H1 (cell line): ENCODE measurements at regions not wholly inside any gene's neighbourhood (a gene's known extent, or its start where the extent isn't known, plus 50 kb on each side); places are given as distances from the start of the nearest gene placed in this dataset.

Source experiments
- CTCF ChIA-PET: fragments of 300-600 bp; sonication (Branson Sonifier 250); formaldehyde crosslinking; loops from one replicate; lab custom pipeline; 2021; ENCODE audit not compliant: partially characterized antibody; lab: Charles Lee
- POLR2A ChIA-PET: fragments of 300-600 bp; sonication (Branson Sonifier 250); formaldehyde crosslinking; loops from one replicate; lab custom pipeline; 2021; ENCODE audit warnings: inconsistent platforms; ENCODE audit not compliant: partially characterized antibody; lab: Charles Lee
- DNase-seq, 2 experiments: peaks; one replicate each; pipeline versions ENCODE4 v3.0.0 to v3.0.0-alpha.2; 2010 to 2022; ENCODE audit warnings: low spot score in 2 of 2, low read depth in 1 of 2, mixed read lengths in 1 of 2
- FAIRE-seq: peaks from 2 replicates; lab custom pipeline; 2011; peaks lifted over from hg19 to GRCh38; lab: Jason Lieb, UNC
- H2AFZ ChIP-seq: 2 replicates; pipeline ENCODE4 v1.8.1; 2012; ENCODE audit warnings: low read length, inconsistent platforms
- H2AK5ac ChIP-seq: 2 replicates; pipeline ENCODE4 v1.6.1; 2013; ENCODE audit warnings: low read depth, low read length
- H2BK120ac ChIP-seq: replicated peaks from 2 replicates; pipeline ENCODE3; 2013; ENCODE audit warnings: low read depth, low read length, inconsistent platforms
- H2BK12ac ChIP-seq: 2 replicates; pipeline ENCODE4 v1.6.1; 2013; ENCODE audit warnings: low read depth, low read length
- H2BK15ac ChIP-seq: 2 replicates; pipeline ENCODE4 v1.6.1; 2013; ENCODE audit warnings: low read length
- H2BK20ac ChIP-seq: 2 replicates; pipeline ENCODE4 v1.6.1; 2013; ENCODE audit warnings: low read length
- H2BK5ac ChIP-seq: 2 replicates; pipeline ENCODE4 v1.6.1; 2013; ENCODE audit warnings: low read depth, low read length
- H3K14ac ChIP-seq: 2 replicates; pipeline ENCODE4 v1.6.1; 2013; ENCODE audit warnings: inconsistent platforms; ENCODE audit not compliant: insufficient read length
- H3K18ac ChIP-seq: 2 replicates; pipeline ENCODE4 v1.6.1; 2013; ENCODE audit warnings: low read length; ENCODE audit errors: extremely low read depth
- H3K23ac ChIP-seq: 2 replicates; pipeline ENCODE4 v1.6.1; 2013; ENCODE audit warnings: inconsistent platforms; ENCODE audit not compliant: insufficient read length
- H3K23me2 ChIP-seq: 2 replicates; pipeline ENCODE4 v1.6.1; 2013; ENCODE audit warnings: low read depth, low read length
- H3K27ac ChIP-seq: 2 replicates; pipeline ENCODE4 v1.6.1; 2011; ENCODE audit warnings: low read depth, low read length, inconsistent platforms
- H3K27me3 ChIP-seq, 4 experiments: replicated peaks in 1 of 4; 1 replicate in 1 of 4; 2 replicates in 3 of 4; pipeline versions ENCODE4 v1.6.1 to v1.8.1; 2011 to 2013; ENCODE audit warnings: low read length in 3 of 4, mild to moderate bottlenecking in 3 of 4, inconsistent platforms in 2 of 4, mixed read lengths in 2 of 4, moderate library complexity in 1 of 4; ENCODE audit not compliant: control insufficient read depth in 3 of 4, insufficient read depth in 3 of 4; ENCODE audit errors: extremely low read depth in 1 of 4
- H3K36me3 ChIP-seq, 4 experiments: 2 replicates each; pipeline versions ENCODE4 v1.6.1 to v1.8.1; 2011 to 2013; ENCODE audit warnings: mild to moderate bottlenecking in 4 of 4, low read length in 3 of 4, moderate library complexity in 2 of 4, control low read depth in 1 of 4, inconsistent platforms in 1 of 4; ENCODE audit not compliant: insufficient read depth in 4 of 4, control insufficient read depth in 2 of 4
- H3K4ac ChIP-seq: replicated peaks from 2 replicates; pipeline ENCODE3; 2013; ENCODE audit warnings: low read length, low read depth, mixed read lengths, inconsistent platforms; ENCODE audit not compliant: insufficient read length
- H3K4me1 ChIP-seq, 4 experiments: replicated peaks in 1 of 4; 1 replicate in 1 of 4; 2 replicates in 3 of 4; pipeline versions ENCODE4 v1.6.1 to v1.8.1; 2011 to 2013; ENCODE audit warnings: low read length in 3 of 4, inconsistent platforms in 2 of 4, mixed read lengths in 1 of 4; ENCODE audit not compliant: insufficient read depth in 4 of 4, control insufficient read depth in 3 of 4
- H3K4me2 ChIP-seq, 2 experiments: 2 replicates each; pipeline versions ENCODE4 v1.6.1 to v1.8.1; 2011 to 2013; ENCODE audit warnings: low read depth in 2 of 2, low read length in 2 of 2, control low read depth in 1 of 2, inconsistent platforms in 1 of 2, mild to moderate bottlenecking in 1 of 2; ENCODE audit not compliant: insufficient read depth in 1 of 2
- H3K4me3 ChIP-seq, 4 experiments: fragments of 200-600, 300-600 bp in 1 of 4; sonication (generic), shearing (Covaris generic), sonication (Bioruptor Twin) in 1 of 4; 2 replicates each; pipeline versions ENCODE4 v1.5.1 to v1.8.1; 2011 to 2016; ENCODE audit warnings: low read length in 4 of 4, low read depth in 3 of 4, control low read depth in 2 of 4, inconsistent platforms in 2 of 4, mild to moderate bottlenecking in 2 of 4, mixed read lengths in 1 of 4, moderate library complexity in 1 of 4; ENCODE audit not compliant: insufficient read depth in 2 of 4; ENCODE audit errors: extremely low read depth in 1 of 4
- H3K56ac ChIP-seq: replicated peaks from 2 replicates; pipeline ENCODE3; 2013; ENCODE audit warnings: low read depth, mild to moderate bottlenecking, mixed read lengths, low read length, inconsistent platforms; ENCODE audit not compliant: insufficient read length
- H3K79me1 ChIP-seq: 2 replicates; pipeline ENCODE4 v1.6.1; 2013; ENCODE audit warnings: low read depth, low read length, control low read depth
- H3K79me2 ChIP-seq, 2 experiments: 2 replicates each; pipeline versions ENCODE4 v1.6.1 to v1.8.1; 2012 to 2013; ENCODE audit warnings: low read length in 2 of 2, mild to moderate bottlenecking in 2 of 2, inconsistent platforms in 1 of 2; ENCODE audit not compliant: insufficient read depth in 2 of 2, control insufficient read depth in 1 of 2
- H3K9ac ChIP-seq, 4 experiments: replicated peaks in 1 of 4; 1 replicate in 1 of 4; 2 replicates in 3 of 4; pipeline versions ENCODE4 v1.6.1 to v1.8.1; 2011 to 2013; ENCODE audit warnings: low read depth in 3 of 4, low read length in 3 of 4, control low read depth in 2 of 4, mild to moderate bottlenecking in 2 of 4, moderate library complexity in 2 of 4, inconsistent platforms in 1 of 4; ENCODE audit errors: extremely low read depth in 1 of 4
- H3K9me3 ChIP-seq, 2 experiments: 2 replicates each; pipeline versions ENCODE4 v1.6.1 to v1.8.1; 2012 to 2013; ENCODE audit warnings: mild to moderate bottlenecking in 2 of 2, moderate library complexity in 2 of 2, control low read depth in 1 of 2, inconsistent platforms in 1 of 2, low read depth in 1 of 2, low read length in 1 of 2, mixed read lengths in 1 of 2; ENCODE audit not compliant: insufficient read depth in 2 of 2
- H4K20me1 ChIP-seq, 2 experiments: replicated peaks in 1 of 2; 2 replicates each; pipeline versions ENCODE3 to v1.8.1; 2011 to 2013; ENCODE audit warnings: inconsistent platforms in 2 of 2, low read length in 2 of 2, mild to moderate bottlenecking in 1 of 2; ENCODE audit not compliant: insufficient read depth in 2 of 2, control insufficient read depth in 1 of 2
- H4K5ac ChIP-seq: 2 replicates; pipeline ENCODE4 v1.6.1; 2013; ENCODE audit warnings: low read length, low read depth, mixed read lengths, inconsistent platforms; ENCODE audit not compliant: insufficient read length
- H4K8ac ChIP-seq: 2 replicates; pipeline ENCODE4 v1.8.0; 2013; ENCODE audit warnings: mild to moderate bottlenecking, moderate library complexity, low read length, inconsistent platforms; ENCODE audit not compliant: insufficient read depth; ENCODE audit errors: extremely low read depth
- H4K91ac ChIP-seq: replicated peaks from 2 replicates; pipeline ENCODE3; 2013; ENCODE audit warnings: low read length, mixed read lengths, inconsistent platforms; ENCODE audit not compliant: insufficient read length
- CEBPB ChIP-seq: IDR thresholded peaks from 2 replicates; pipeline ENCODE4 v1.6.1; 2012; ENCODE audit warnings: low read depth, low read length
- EZH2 ChIP-seq: fragments of 200-600 bp; sonication (generic); IDR thresholded peaks from 2 replicates; pipeline ENCODE4 v1.7.1; 2012; ENCODE audit warnings: low read depth, mild to moderate bottlenecking, moderate library complexity, low read length, inconsistent platforms; ENCODE audit not compliant: severe bottlenecking
- KDM4A ChIP-seq: IDR thresholded peaks from one replicate; pipeline ENCODE4 v1.7.1; 2012; ENCODE audit warnings: low read depth, mild to moderate bottlenecking, moderate library complexity, low read length, inconsistent platforms; ENCODE audit not compliant: severe bottlenecking
- MAFK ChIP-seq: IDR thresholded peaks from 2 replicates; pipeline ENCODE4 v1.6.1; 2012; ENCODE audit warnings: low read depth, mild to moderate bottlenecking, improper control_type of control experiment, low read length
- NRF1 ChIP-seq: IDR thresholded peaks from 2 replicates; pipeline ENCODE4 v1.6.1; 2011; ENCODE audit warnings: mild to moderate bottlenecking, low read depth, low read length, improper control_type of control experiment
- POLR2AphosphoS5 ChIP-seq: IDR thresholded peaks from 2 replicates; pipeline ENCODE4 v1.6.1; 2011; ENCODE audit warnings: low read depth, low read length
- RXRA ChIP-seq: IDR thresholded peaks from 2 replicates; pipeline ENCODE4 v1.6.1; 2011; ENCODE audit warnings: low read depth, mild to moderate bottlenecking, low read length, moderate library complexity; ENCODE audit not compliant: insufficient read depth
- SIN3A ChIP-seq, 2 experiments: IDR thresholded peaks in 1 of 2; conservative IDR thresholded peaks in 1 of 2; 2 replicates each; pipeline ENCODE4 v1.6.1; 2011 to 2012; ENCODE audit warnings: low read length in 2 of 2, improper control_type of control experiment in 1 of 2, low read depth in 1 of 2, mild to moderate bottlenecking in 1 of 2
- SP1 ChIP-seq: IDR thresholded peaks from 2 replicates; pipeline ENCODE4 v1.6.1; 2011; ENCODE audit warnings: low read depth, low read length
- USF2 ChIP-seq: IDR thresholded peaks from 2 replicates; pipeline ENCODE4 v1.6.1; 2011; ENCODE audit warnings: low read length, improper control_type of control experiment
- WGBS, 2 experiments: shearing (Covaris generic) in 1 of 2; methylation state at CpG; one replicate each; pipeline versions ENCODE4 v1.1.6 to v1.1.7; 2013 to 2015; ENCODE audit warnings: low lambda C conversion rate in 2 of 2, mixed read lengths in 2 of 2, inconsistent platforms in 1 of 2, low coverage in 1 of 2, missing lambda C conversion rate in 1 of 2; ENCODE audit not compliant: insufficient replicate concordance in 2 of 2, insufficient coverage in 1 of 2, insufficient read length in 1 of 2; ENCODE audit errors: extremely low coverage in 1 of 2, missing lambda C conversion rate in 1 of 2; 5-methylcytosine and 5-hydroxymethylcytosine counted together

- H2AFZ ChIP-seq: no peak overlapping the region
- peaks cover 0 to 3% (median 0%) of the 10 kb centered on the region in 4 experiments; a peak in 4 of 7 replicates for H3K4me1 ChIP-seq
- H3K9ac ChIP-seq: no peak overlapping the region
- WGBS, 2 experiments: 63% methylated on average over 8 of the region's 8 CpGs; no CpG with 5 or more reads in 1 of the 2 experiments
- peak; percentile 48 for FAIRE-seq
- no peak overlapping the region for H3K4me3 ChIP-seq
- H2BK20ac ChIP-seq: no peak overlapping the region
- H3K79me1 ChIP-seq: no peaks in the 10 kb centered on the region
- no peak overlapping the region for H2BK5ac ChIP-seq
- H3K9me3 ChIP-seq: no peaks in the 10 kb centered on the region
- H3K4ac ChIP-seq: no peak overlapping the region
- no peak overlapping the region for H4K91ac ChIP-seq
- H2BK15ac ChIP-seq: no peak overlapping the region
- no peak for DNase-seq
- no peaks in the 10 kb centered on the region for H3K36me3 ChIP-seq
- H3K56ac ChIP-seq: no peak overlapping the region
- no peaks in the 10 kb centered on the region for H4K20me1 ChIP-seq
- no peak overlapping the region for H3K23ac ChIP-seq
- no peak overlapping the region for H3K4me2 ChIP-seq
- H3K27ac ChIP-seq: no peak overlapping the region
- ChIA-PET POLR2A (no interaction called here), CTCF (interaction anchor here (0.6 to 2.2 kb wide), 32 partner anchors 9 to 1551 kb away, joined by 3 to 12 read pairs (median 3); partner anchors contain the start of gene TFAP2A)
- no peak overlapping the region for H2BK120ac ChIP-seq
- no peak overlapping the region for H3K14ac ChIP-seq
- no peaks in the 10 kb centered on the region for H3K79me2 ChIP-seq
- no peak overlapping the region for H4K5ac ChIP-seq
- no peak overlapping the region for H2AK5ac ChIP-seq
- no peak overlapping the region for H2BK12ac ChIP-seq
- H3K23me2 ChIP-seq: no peaks in the 10 kb centered on the region
- H3K18ac ChIP-seq: no peak overlapping the region
- no peak overlapping the region for H4K8ac ChIP-seq
- no peaks in the 10 kb centered on the region for H3K27me3 ChIP-seq
- TF ChIP-seq KDM4A: no peak
- TF ChIP-seq CEBPB: no peak
- no peak for TF ChIP-seq MAFK
- TF ChIP-seq POLR2AphosphoS5: no peak
- TF ChIP-seq RXRA: peak; percentile 74; the same call in 1 of the 2 replicates
- TF ChIP-seq USF2: no peak
- no peak for TF ChIP-seq EZH2
- no peak for TF ChIP-seq SIN3A (conservative IDR thresholded peaks at IDR 0.05 in 1 of 2, IDR thresholded peaks at IDR 0.05 in 1 of 2; ENCODE audit: low read depth in 1 of 2, low read length in 2 of 2)
- no peak for TF ChIP-seq SP1
- TF ChIP-seq NRF1: no peak
Measured at GRCh38 chr6:10030942-10031537, 383.8 kb downstream of the TFAP2A start.
